ACC112 (cell line): ENCODE measurements at regions not wholly inside any gene's neighbourhood (a gene's known extent, or its start where the extent isn't known, plus 50 kb on each side); places are given as distances from the start of the nearest gene placed in this dataset.

ENCODE experiments used
- H2AFZ ChIP-seq: fragments of 200-600 bp; sonication (generic); one replicate; pipeline ENCODE4 v1.6.0; 2017; ENCODE audit warnings: antibody characterized with exemption, low read length; ENCODE audit not compliant: unreplicated experiment
- H3K27ac ChIP-seq: fragments of 200-600 bp; sonication (generic); 2 replicates; pipeline ENCODE4 v1.5.1; 2014; ENCODE audit warnings: low read depth, mild to moderate bottlenecking, antibody characterized with exemption, low read length, moderate library complexity
- H3K27me3 ChIP-seq: fragments of 200-600 bp; sonication (generic); 2 replicates; pipeline ENCODE4 v1.6.1; 2014; ENCODE audit warnings: mild to moderate bottlenecking, antibody characterized with exemption, low read length, moderate library complexity, mixed read lengths; ENCODE audit not compliant: insufficient read depth
- H3K36me3 ChIP-seq: fragments of 200-600 bp; sonication (generic); 2 replicates; pipeline ENCODE4 v1.6.1; 2016; ENCODE audit warnings: mild to moderate bottlenecking, antibody characterized with exemption, low read length, moderate library complexity, mixed read lengths; ENCODE audit not compliant: insufficient read depth
- H3K4me1 ChIP-seq: fragments of 200-600 bp; sonication (generic); one replicate; pipeline ENCODE4 v1.6.1; 2016; ENCODE audit warnings: low read length, mixed read lengths; ENCODE audit not compliant: insufficient read depth, unreplicated experiment, control insufficient read depth
- H3K4me3 ChIP-seq: fragments of 200-600 bp; sonication (generic); 2 replicates; pipeline ENCODE4 v1.5.1; 2014; ENCODE audit warnings: mild to moderate bottlenecking, low read depth, low read length
- H3K79me2 ChIP-seq: fragments of 200-600 bp; sonication (generic); one replicate; pipeline ENCODE4 v1.6.0; 2016; ENCODE audit warnings: low read length; ENCODE audit not compliant: control insufficient read depth, unreplicated experiment, insufficient read depth

- Histone ChIP-seq H3K4me1 (no peaks in the 10 kb centered on the region), H3K27me3 (no peaks in the 10 kb centered on the region), H3K79me2 (no peaks in the 10 kb centered on the region), H3K36me3 (no peaks in the 10 kb centered on the region), H3K4me3 (no peak overlapping the region), H3K27ac (no peak overlapping the region), H2AFZ (no peak overlapping the region)
These were observed 1267.0 kb upstream of the NCAM2 start for GRCh38 chr21:19731251-19731650.

- Histone ChIP-seq H3K36me3 (no peaks in the 10 kb centered on the region), H3K4me3 (no peak overlapping the region), H3K79me2 (no peaks in the 10 kb centered on the region), H3K27me3 (no peaks in the 10 kb centered on the region), H3K27ac (no peak overlapping the region), H3K4me1 (no peaks in the 10 kb centered on the region), H2AFZ (no peak overlapping the region)
These were observed 1238.4 kb upstream of the NCAM2 start for GRCh38 chr21:19759836-19760235.

GRCh38 chr21:19767546-19767945, 1230.7 kb upstream of the NCAM2 start:
- Histone ChIP-seq H3K79me2 (no peaks in the 10 kb centered on the region), H3K4me3 (no peak overlapping the region), H3K27me3 (no peaks in the 10 kb centered on the region), H3K4me1 (no peaks in the 10 kb centered on the region), H3K27ac (no peak overlapping the region), H2AFZ (no peak overlapping the region), H3K36me3 (no peaks in the 10 kb centered on the region)

- no peak overlapping the region for H3K4me3 ChIP-seq
- no peaks in the 10 kb centered on the region for H3K36me3 ChIP-seq
- H3K4me1 ChIP-seq, result no peaks in the 10 kb centered on the region
- H3K79me2 ChIP-seq, result no peaks in the 10 kb centered on the region
- H3K27ac ChIP-seq, result no peak overlapping the region
- H2AFZ ChIP-seq, result no peak overlapping the region
- H3K27me3 ChIP-seq, result no peaks in the 10 kb centered on the region
These were observed 1226.3 kb upstream of the NCAM2 start for GRCh38 chr21:19771881-19772280.

GRCh38 chr21:19776076-19776475, 1222.1 kb upstream of the NCAM2 start:
- Histone ChIP-seq H3K4me1 (no peaks in the 10 kb centered on the region), H3K27me3 (no peaks in the 10 kb centered on the region), H2AFZ (no peak overlapping the region), H3K4me3 (no peak overlapping the region), H3K27ac (no peak overlapping the region), H3K79me2 (no peaks in the 10 kb centered on the region), H3K36me3 (no peaks in the 10 kb centered on the region)

GRCh38 chr21:19781881-19782652, 1216.1 kb upstream of the NCAM2 start:
- H3K27me3 ChIP-seq, result no peaks in the 10 kb centered on the region
- H3K79me2 ChIP-seq, result no peaks in the 10 kb centered on the region
- no peaks in the 10 kb centered on the region for H3K36me3 ChIP-seq
- H2AFZ ChIP-seq, result no peak overlapping the region
- no peak overlapping the region for H3K27ac ChIP-seq
- H3K4me1 ChIP-seq, result no peaks in the 10 kb centered on the region
- H3K4me3 ChIP-seq, result no peak overlapping the region

GRCh38 chr21:19785941-19786340, 1212.3 kb upstream of the NCAM2 start:
- Histone ChIP-seq H3K79me2 (no peaks in the 10 kb centered on the region), H3K27ac (no peak overlapping the region), H2AFZ (no peak overlapping the region), H3K4me1 (no peaks in the 10 kb centered on the region), H3K4me3 (no peak overlapping the region), H3K36me3 (no peaks in the 10 kb centered on the region), H3K27me3 (no peaks in the 10 kb centered on the region)

GRCh38 chr21:19792004-19792403, 1206.2 kb upstream of the NCAM2 start:
- Histone ChIP-seq H2AFZ (no peak overlapping the region), H3K36me3 (no peaks in the 10 kb centered on the region), H3K79me2 (no peaks in the 10 kb centered on the region), H3K4me1 (no peaks in the 10 kb centered on the region), H3K27me3 (no peaks in the 10 kb centered on the region), H3K4me3 (no peak overlapping the region), H3K27ac (no peak overlapping the region)

- Histone ChIP-seq H2AFZ (no peak overlapping the region), H3K4me1 (no peaks in the 10 kb centered on the region), H3K4me3 (no peak overlapping the region), H3K36me3 (no peaks in the 10 kb centered on the region), H3K27me3 (no peaks in the 10 kb centered on the region), H3K27ac (no peak overlapping the region), H3K79me2 (no peaks in the 10 kb centered on the region)
These were observed 1191.0 kb upstream of the NCAM2 start for GRCh38 chr21:19807201-19807600.

- H3K79me2 ChIP-seq, result no peaks in the 10 kb centered on the region
- no peaks in the 10 kb centered on the region for H3K27me3 ChIP-seq
- H3K4me1 ChIP-seq, result no peaks in the 10 kb centered on the region
- no peak overlapping the region for H2AFZ ChIP-seq
- no peaks in the 10 kb centered on the region for H3K36me3 ChIP-seq
- H3K4me3 ChIP-seq, result no peak overlapping the region
- no peak overlapping the region for H3K27ac ChIP-seq
These were observed 1187.4 kb upstream of the NCAM2 start for GRCh38 chr21:19810779-19811178.

- no peaks in the 10 kb centered on the region for H3K27me3 ChIP-seq
- H3K36me3 ChIP-seq, result no peaks in the 10 kb centered on the region
- no peaks in the 10 kb centered on the region for H3K4me1 ChIP-seq
- no peak overlapping the region for H3K27ac ChIP-seq
- no peaks in the 10 kb centered on the region for H3K79me2 ChIP-seq
- H2AFZ ChIP-seq, result no peak overlapping the region
- no peak overlapping the region for H3K4me3 ChIP-seq
These were observed 1167.8 kb upstream of the NCAM2 start for GRCh38 chr21:19830446-19830845.
